ENCODE measurements at regions not wholly inside any gene's neighbourhood (a gene's known extent, or its start where the extent isn't known, plus 50 kb on each side); places are given as distances from the start of the nearest gene placed in this dataset.

DNA sequence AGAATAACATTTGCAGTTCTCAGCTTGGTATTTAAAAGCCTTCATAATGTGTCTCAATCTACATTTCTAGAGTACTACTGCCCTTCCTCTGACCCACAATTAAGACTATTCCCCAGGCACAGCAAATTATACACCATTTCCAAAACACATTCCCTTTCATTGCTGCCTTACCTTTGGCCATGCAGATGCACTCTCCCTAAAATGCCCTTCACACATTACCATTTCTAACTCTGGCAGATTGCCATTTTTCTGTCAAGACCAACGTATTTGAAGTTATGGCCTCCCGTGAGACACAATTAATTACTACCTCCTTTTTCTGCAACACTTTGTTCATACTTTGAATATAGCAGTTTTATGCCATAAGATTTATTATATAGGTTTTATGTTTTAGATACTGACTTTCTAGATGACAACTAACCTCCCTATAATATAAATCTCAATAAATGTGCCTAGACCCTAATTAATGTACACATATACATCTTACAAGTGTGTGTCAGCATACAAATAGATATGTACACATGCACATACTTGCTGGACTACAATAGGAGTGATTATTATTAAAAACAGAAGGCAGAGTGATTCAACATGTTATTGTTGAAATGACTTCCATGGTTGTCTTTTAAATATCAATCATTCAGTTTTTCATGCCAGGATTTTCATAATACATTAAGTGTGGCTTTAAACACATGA lies 2902.5 kb downstream of the PCDH9 start:
- no peak overlapping the region for H3K9ac ChIP-seq (ENCODE audit: insufficient read depth, low read depth, low read length)

More for the DNA sequence above, 2902.5 kb downstream of the PCDH9 start:
- in situ Hi-C loops (cut with HindIII; ENCODE audit: extremely low pct_ligation_motif_present, low pct_unique_long_range_greater_than_20kb) (no loop called here), intact Hi-C loops (cut with micrococcal nuclease; ENCODE audit: unreplicated experiment) (no loop called here)
- ATAC-seq, result no peak
- Histone ChIP-seq H3K4me3 (replicated peaks in 1 of 3; ENCODE audit: insufficient read depth in 1 of 3, low read depth in 2 of 3, low read length in 3 of 3) (no peak overlapping the region), H3K36me3 (replicated peaks in 1 of 2; ENCODE audit: control insufficient read depth in 1 of 2, insufficient read depth in 2 of 2, low read length in 2 of 2) (no peaks in the 10 kb centered on the region), H3K4me2 (ENCODE audit: low read depth, low read length) (no peak overlapping the region), H4K20me1 (ENCODE audit: insufficient read depth, low read length) (no peaks in the 10 kb centered on the region), H3K4me1 (ENCODE audit: insufficient read depth, low read length) (no peaks in the 10 kb centered on the region), H3K27me3 (ENCODE audit: control insufficient read depth in 1 of 2, insufficient read depth in 2 of 2, low read length in 2 of 2) (no peaks in the 10 kb centered on the region), H3K27ac (ENCODE audit: extremely low read length, insufficient read depth, low read length) (no peak overlapping the region), H3K79me2 (ENCODE audit: insufficient read depth, low read length) (no peaks in the 10 kb centered on the region), H2AFZ (ENCODE audit: low read length) (no peak overlapping the region), H3K9me3 (ENCODE audit: low read length) (no peaks in the 10 kb centered on the region)
- BruUV-seq (replicated peaks), result no TSS peak
- TF ChIP-seq RARG (CRISPR knock-in tag; IDR thresholded peaks at IDR 0.05; ENCODE audit: low read depth) (no peak), FOXA3 (CRISPR knock-in tag; IDR thresholded peaks at IDR 0.05) (no peak), SIN3A (IDR thresholded peaks at IDR 0.05; ENCODE audit: borderline replicate concordance, low read depth, low read length) (no peak), ZNF776 (CRISPR knock-in tag; IDR thresholded peaks at IDR 0.05) (no peak), SRSF9 (IDR thresholded peaks at IDR 0.05; ENCODE audit: borderline replicate concordance, insufficient read depth, low read depth, low read length, poor library complexity, severe bottlenecking) (no peak)
- TF ChIP-seq, protein P1, sequence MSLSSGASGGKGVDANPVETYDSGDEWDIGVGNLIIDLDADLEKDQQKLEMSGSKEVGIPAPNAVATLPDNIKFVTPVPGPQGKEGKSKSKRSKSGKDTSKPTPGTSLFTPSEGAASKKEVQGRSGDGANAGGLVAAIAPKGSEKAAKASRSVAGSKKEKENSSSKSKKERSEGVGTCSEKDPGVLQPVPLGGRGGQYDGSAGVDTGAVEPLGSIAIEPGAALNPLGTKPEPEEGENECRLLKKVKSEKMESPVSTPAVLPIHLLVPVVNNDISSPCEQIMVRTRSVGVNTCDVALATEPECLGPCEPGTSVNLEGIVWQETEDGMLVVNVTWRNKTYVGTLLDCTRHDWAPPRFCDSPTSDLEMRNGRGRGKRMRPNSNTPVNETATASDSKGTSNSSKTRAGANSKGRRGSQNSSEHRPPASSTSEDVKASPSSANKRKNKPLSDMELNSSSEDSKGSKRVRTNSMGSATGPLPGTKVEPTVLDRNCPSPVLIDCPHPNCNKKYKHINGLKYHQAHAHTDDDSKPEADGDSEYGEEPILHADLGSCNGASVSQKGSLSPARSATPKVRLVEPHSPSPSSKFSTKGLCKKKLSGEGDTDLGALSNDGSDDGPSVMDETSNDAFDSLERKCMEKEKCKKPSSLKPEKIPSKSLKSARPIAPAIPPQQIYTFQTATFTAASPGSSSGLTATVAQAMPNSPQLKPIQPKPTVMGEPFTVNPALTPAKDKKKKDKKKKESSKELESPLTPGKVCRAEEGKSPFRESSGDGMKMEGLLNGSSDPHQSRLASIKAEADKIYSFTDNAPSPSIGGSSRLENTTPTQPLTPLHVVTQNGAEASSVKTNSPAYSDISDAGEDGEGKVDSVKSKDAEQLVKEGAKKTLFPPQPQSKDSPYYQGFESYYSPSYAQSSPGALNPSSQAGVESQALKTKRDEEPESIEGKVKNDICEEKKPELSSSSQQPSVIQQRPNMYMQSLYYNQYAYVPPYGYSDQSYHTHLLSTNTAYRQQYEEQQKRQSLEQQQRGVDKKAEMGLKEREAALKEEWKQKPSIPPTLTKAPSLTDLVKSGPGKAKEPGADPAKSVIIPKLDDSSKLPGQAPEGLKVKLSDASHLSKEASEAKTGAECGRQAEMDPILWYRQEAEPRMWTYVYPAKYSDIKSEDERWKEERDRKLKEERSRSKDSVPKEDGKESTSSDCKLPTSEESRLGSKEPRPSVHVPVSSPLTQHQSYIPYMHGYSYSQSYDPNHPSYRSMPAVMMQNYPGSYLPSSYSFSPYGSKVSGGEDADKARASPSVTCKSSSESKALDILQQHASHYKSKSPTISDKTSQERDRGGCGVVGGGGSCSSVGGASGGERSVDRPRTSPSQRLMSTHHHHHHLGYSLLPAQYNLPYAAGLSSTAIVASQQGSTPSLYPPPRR (CRISPR knock-in tag; IDR thresholded peaks at IDR 0.05; ENCODE audit: borderline replicate concordance), result no peak
- TF ChIP-seq, protein P2, sequence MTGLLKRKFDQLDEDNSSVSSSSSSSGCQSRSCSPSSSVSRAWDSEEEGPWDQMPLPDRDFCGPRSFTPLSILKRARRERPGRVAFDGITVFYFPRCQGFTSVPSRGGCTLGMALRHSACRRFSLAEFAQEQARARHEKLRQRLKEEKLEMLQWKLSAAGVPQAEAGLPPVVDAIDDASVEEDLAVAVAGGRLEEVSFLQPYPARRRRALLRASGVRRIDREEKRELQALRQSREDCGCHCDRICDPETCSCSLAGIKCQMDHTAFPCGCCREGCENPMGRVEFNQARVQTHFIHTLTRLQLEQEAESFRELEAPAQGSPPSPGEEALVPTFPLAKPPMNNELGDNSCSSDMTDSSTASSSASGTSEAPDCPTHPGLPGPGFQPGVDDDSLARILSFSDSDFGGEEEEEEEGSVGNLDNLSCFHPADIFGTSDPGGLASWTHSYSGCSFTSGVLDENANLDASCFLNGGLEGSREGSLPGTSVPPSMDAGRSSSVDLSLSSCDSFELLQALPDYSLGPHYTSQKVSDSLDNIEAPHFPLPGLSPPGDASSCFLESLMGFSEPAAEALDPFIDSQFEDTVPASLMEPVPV (CRISPR knock-in tag; IDR thresholded peaks at IDR 0.05), result no peak
- 0% methylated on average over 2 of the region's 2 CpGs for WGBS (ENCODE audit: low lambda C conversion rate)
- POLR2A ChIA-PET, result no interaction called here
- CTCF ChIA-PET (ENCODE audit: low intra/inter-chr PET ratio, low total read pairs), result no interaction called here
- no peak for DNase-seq (ENCODE audit: low spot score)
- FAIRE-seq, result no peak
